Prostate gland (tissue), 2 donors: ENCODE measurements at regions not wholly inside any gene's neighbourhood (a gene's known extent, or its start where the extent isn't known, plus 50 kb on each side); places are given as distances from the start of the nearest gene placed in this dataset.
A peak's percentile ranks its signal among the peaks of the same experiment; 100 is the strongest.

ENCODE experiments used
- CTCF ChIP-seq, 4 experiments: fragments of 200-600 bp in 2 of 4; fragments of 450-650 bp in 2 of 4; sonication (generic) in 2 of 4; IDR thresholded peaks; 1 replicate in 3 of 4; 2 replicates in 1 of 4; pipeline ENCODE4 v1.5.1; 2016 to 2019; ENCODE audit warnings: antibody characterized with exemption in 4 of 4, mild to moderate bottlenecking in 2 of 4, moderate library complexity in 2 of 4
- POLR2A ChIP-seq: fragments of 450-650 bp; IDR thresholded peaks from one replicate; pipeline ENCODE4 v1.6.1; 2016; ENCODE audit warnings: antibody characterized with exemption, mild to moderate bottlenecking
- POLR2AphosphoS5 ChIP-seq: sonication (generic); formaldehyde crosslinking; IDR thresholded peaks from one replicate; pipeline ENCODE4 v1.6.1; 2017; ENCODE audit warnings: antibody characterized with exemption

DNA sequence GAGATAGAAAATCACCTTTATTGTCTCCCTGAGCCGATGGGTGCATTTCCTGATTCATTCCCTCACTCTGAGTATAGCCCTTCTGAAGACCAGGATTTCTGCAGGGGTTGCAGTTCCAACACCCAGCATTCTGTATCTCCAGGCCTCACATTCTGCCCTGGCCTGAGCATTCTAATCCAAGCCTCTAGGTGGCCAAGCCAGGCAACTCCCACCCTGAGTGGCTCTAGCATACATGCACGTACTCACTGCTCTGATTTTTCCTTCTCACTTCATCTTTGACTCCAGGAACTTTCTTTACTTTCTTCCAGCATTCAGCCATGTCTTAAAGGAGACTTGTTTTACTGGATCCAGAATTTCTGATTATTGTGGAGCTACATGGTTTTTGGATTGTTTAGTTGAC, 100.7 kb upstream of the STK39 start:
- peak in 1 of 4 experiments; percentile 41 for TF ChIP-seq CTCF (IDR thresholded peaks at IDR 0.05)
- no peak for TF ChIP-seq POLR2A
- TF ChIP-seq POLR2AphosphoS5: no peak
